Prostate gland (tissue), 2 donors: ENCODE measurements at regions not wholly inside any gene's neighbourhood (a gene's known extent, or its start where the extent isn't known, plus 50 kb on each side); places are given as distances from the start of the nearest gene placed in this dataset.
"Not testable (repeated sequence)": the region's sequence is repeated elsewhere in the genome, so short reads cannot be mapped to it uniquely, and the experiment has no call there.

Experiments used
- DNase-seq: peaks from one replicate; pipeline ENCODE4 v3.0.0-alpha.2; 2019; ENCODE audit warnings: low spot score
- H3K27ac ChIP-seq, 2 donors: fragments of 200-600 bp; sonication (generic); 2 replicates each; pipeline ENCODE4 v1.5.1; 2017 to 2019
- H3K27me3 ChIP-seq: fragments of 200-600 bp; sonication (generic); replicated peaks from 2 replicates; pipeline ENCODE4 v1.5.1; 2019; ENCODE audit not compliant: insufficient read depth
- H3K36me3 ChIP-seq, 2 donors: fragments of 200-600 bp; sonication (generic); 1 replicate in 1 of 2; 2 replicates in 1 of 2; pipeline versions ENCODE4 v1.5.1 to v1.8.1; 2017 to 2019
- H3K4me1 ChIP-seq: fragments of 200-600 bp; sonication (generic); replicated peaks from 2 replicates; pipeline ENCODE4 v1.5.1; 2019
- H3K4me3 ChIP-seq, 2 donors: fragments of 200-600 bp; sonication (generic); 2 replicates each; pipeline ENCODE4 v1.5.1; 2017 to 2019
- H3K9me3 ChIP-seq: fragments of 200-600 bp; sonication (generic); 2 replicates; pipeline ENCODE4 v1.5.1; 2017
- CTCF ChIP-seq, 4 experiments: fragments of 200-600 bp in 2 of 4; fragments of 450-650 bp in 2 of 4; sonication (generic) in 2 of 4; IDR thresholded peaks; 1 replicate in 3 of 4; 2 replicates in 1 of 4; pipeline ENCODE4 v1.5.1; 2016 to 2019; ENCODE audit warnings: antibody characterized with exemption in 4 of 4, mild to moderate bottlenecking in 2 of 4, moderate library complexity in 2 of 4
- POLR2A ChIP-seq: fragments of 450-650 bp; IDR thresholded peaks from one replicate; pipeline ENCODE4 v1.6.1; 2016; ENCODE audit warnings: antibody characterized with exemption, mild to moderate bottlenecking
- POLR2AphosphoS5 ChIP-seq: sonication (generic); formaldehyde crosslinking; IDR thresholded peaks from one replicate; pipeline ENCODE4 v1.6.1; 2017; ENCODE audit warnings: antibody characterized with exemption
- WGBS: methylation state at CpG from one replicate; pipeline ENCODE4 v1.1.5; 2018; 5-methylcytosine and 5-hydroxymethylcytosine counted together
- intact Hi-C: fragments of 100-400 bp; cut with DNase I; formaldehyde crosslinking; loops from one replicate; pipeline ENCODE4 v1.14.2; 2022

- H3K27ac ChIP-seq, H3K4me1 ChIP-seq, DNase-seq, H3K9me3 ChIP-seq, H3K27me3 ChIP-seq, H3K36me3 ChIP-seq, intact Hi-C loops, H3K4me3 ChIP-seq: not testable (repeated sequence)
- 31% methylated on average over 15 of the region's 16 CpGs for WGBS
- peak in 1 of 4 experiments; percentile 13 for TF ChIP-seq CTCF (IDR thresholded peaks at IDR 0.05)
Observed at GRCh38 chr1:857926-858648, 65.6 kb upstream of the SAMD11 start.

GRCh38 chr1:858649-859041 lies 65.1 kb upstream of the SAMD11 start:
- H3K27me3 ChIP-seq, H3K4me1 ChIP-seq, H3K9me3 ChIP-seq, H3K4me3 ChIP-seq, H3K27ac ChIP-seq, intact Hi-C loops, H3K36me3 ChIP-seq: not testable (repeated sequence)
- WGBS: 2% methylated on average over 8 of the region's 12 CpGs
- peak; percentile 73 for DNase-seq

- H3K27me3 ChIP-seq, DNase-seq, H3K9me3 ChIP-seq, H3K4me3 ChIP-seq, intact Hi-C loops, H3K36me3 ChIP-seq, H3K27ac ChIP-seq, H3K4me1 ChIP-seq: not testable (repeated sequence)
- 61% methylated on average over 10 of the region's 11 CpGs for WGBS
Observed at GRCh38 chr1:860941-861340, 62.8 kb upstream of the SAMD11 start.

- DNase-seq: no peak
- H3K4me3 ChIP-seq: no peak overlapping the region
- TF ChIP-seq POLR2AphosphoS5 (no peak), POLR2A (no peak), CTCF (IDR thresholded peaks at IDR 0.05) (no peak)
- H3K27me3 ChIP-seq: no peaks in the 10 kb centered on the region
- H3K4me1 ChIP-seq: no peaks in the 10 kb centered on the region
- no peaks in the 10 kb centered on the region for H3K36me3 ChIP-seq
- no peaks in the 10 kb centered on the region for H3K9me3 ChIP-seq
- intact Hi-C loops: no loop called here
- no peak overlapping the region for H3K27ac ChIP-seq
Observed at GRCh38 chr1:861714-862113, 62.0 kb upstream of the SAMD11 start.

GRCh38 chr1:862601-863000 lies 61.1 kb upstream of the SAMD11 start:
- no CpG with 5 or more reads among the region's 1 CpG for WGBS
- H3K27me3 ChIP-seq, H3K4me1 ChIP-seq, H3K36me3 ChIP-seq, H3K9me3 ChIP-seq, DNase-seq, intact Hi-C loops, H3K27ac ChIP-seq, H3K4me3 ChIP-seq: not testable (repeated sequence)

GRCh38 chr1:865633-866032 lies 58.1 kb upstream of the SAMD11 start:
- 83% methylated on average over 8 of the region's 8 CpGs for WGBS
- intact Hi-C loops, H3K36me3 ChIP-seq, H3K4me3 ChIP-seq, H3K27ac ChIP-seq, DNase-seq, H3K27me3 ChIP-seq, H3K4me1 ChIP-seq, H3K9me3 ChIP-seq: not testable (repeated sequence)

GRCh38 chr1:866095-866494 lies 57.6 kb upstream of the SAMD11 start:
- H3K27ac ChIP-seq: no peak overlapping the region
- intact Hi-C loops: no loop called here
- no peak for DNase-seq
- H3K36me3 ChIP-seq: no peaks in the 10 kb centered on the region
- no peaks in the 10 kb centered on the region for H3K4me1 ChIP-seq
- no peaks in the 10 kb centered on the region for H3K27me3 ChIP-seq
- no peaks in the 10 kb centered on the region for H3K9me3 ChIP-seq
- no peak overlapping the region for H3K4me3 ChIP-seq
- TF ChIP-seq POLR2AphosphoS5 (no peak), CTCF (IDR thresholded peaks at IDR 0.05) (no peak), POLR2A (no peak)
- WGBS: 68% methylated on average over 9 of the region's 9 CpGs

- H3K9me3 ChIP-seq, H3K27ac ChIP-seq, H3K4me1 ChIP-seq, H3K27me3 ChIP-seq, DNase-seq, H3K36me3 ChIP-seq, intact Hi-C loops, H3K4me3 ChIP-seq: not testable (repeated sequence)
- 67% methylated on average over 33 of the region's 33 CpGs for WGBS
Observed at GRCh38 chr1:866631-867299, 57.0 kb upstream of the SAMD11 start.

- H3K4me1 ChIP-seq, H3K36me3 ChIP-seq, H3K27me3 ChIP-seq, intact Hi-C loops, DNase-seq, H3K9me3 ChIP-seq, H3K27ac ChIP-seq, H3K4me3 ChIP-seq: not testable (repeated sequence)
- 59% methylated on average over 4 of the region's 4 CpGs for WGBS
Observed at GRCh38 chr1:867550-867949, 56.2 kb upstream of the SAMD11 start.
